PFSK-1 (cell line): ENCODE measurements at regions not wholly inside any gene's neighbourhood (a gene's known extent, or its start where the extent isn't known, plus 50 kb on each side); places are given as distances from the start of the nearest gene placed in this dataset.

Experiments
- POLR2AphosphoS5 ChIP-seq: IDR thresholded peaks from 2 replicates; pipeline ENCODE4 v1.6.1; 2012; ENCODE audit warnings: low read depth, mild to moderate bottlenecking, control low read depth, low read length, moderate library complexity
- TAF1 ChIP-seq: IDR thresholded peaks from 2 replicates; pipeline ENCODE4 v1.6.1; 2012; ENCODE audit warnings: low read length, control low read depth, borderline replicate concordance; ENCODE audit not compliant: insufficient read depth

- TF ChIP-seq POLR2AphosphoS5 (no peak), TAF1 (no peak)
Measured at GRCh38 chrX:46295963-46296362, 249.3 kb downstream of the ZNF674 start.
